ENCODE measurements at regions not wholly inside any gene's neighbourhood (a gene's known extent, or its start where the extent isn't known, plus 50 kb on each side); places are given as distances from the start of the nearest gene placed in this dataset.

GRCh38 chr6:14789996-14790395 lies 455.9 kb upstream of the JARID2 start:
- no peak overlapping the region for H3K4me3 ChIP-seq (ENCODE audit: low read depth, low read length)
- DNase-seq (ENCODE audit: low read depth, low spot score): no peak
- in situ Hi-C loops (cut with HindIII; ENCODE audit: low sequenced_read_pairs): no loop called here
- no peak for TF ChIP-seq CTCF (IDR thresholded peaks at IDR 0.05; ENCODE audit: low read depth, low read length)

- in situ Hi-C loops (cut with HindIII; ENCODE audit: low sequenced_read_pairs): no loop called here
- no peak overlapping the region for H3K4me3 ChIP-seq (ENCODE audit: low read depth, low read length)
- DNase-seq (ENCODE audit: low read depth, low spot score): no peak
- TF ChIP-seq CTCF (IDR thresholded peaks at IDR 0.05; ENCODE audit: low read depth, low read length): no peak
Observed at GRCh38 chr6:14790976-14791375, 454.9 kb upstream of the JARID2 start.

- no peak for DNase-seq (ENCODE audit: low read depth, low spot score)
- no peak overlapping the region for H3K4me3 ChIP-seq (ENCODE audit: low read depth, low read length)
- no peak for TF ChIP-seq CTCF (IDR thresholded peaks at IDR 0.05; ENCODE audit: low read depth, low read length)
- in situ Hi-C loops (cut with HindIII; ENCODE audit: low sequenced_read_pairs): no loop called here
Observed at GRCh38 chr6:14791526-14791925, 454.3 kb upstream of the JARID2 start.

GRCh38 chr6:14792118-14792955 lies 453.5 kb upstream of the JARID2 start:
- H3K4me3 ChIP-seq (ENCODE audit: low read depth, low read length): no peak overlapping the region
- no peak for DNase-seq (ENCODE audit: low read depth, low spot score)
- in situ Hi-C loops (cut with HindIII; ENCODE audit: low sequenced_read_pairs): no loop called here
- no peak for TF ChIP-seq CTCF (IDR thresholded peaks at IDR 0.05; ENCODE audit: low read depth, low read length)

GRCh38 chr6:14795451-14795850 lies 450.4 kb upstream of the JARID2 start:
- H3K4me3 ChIP-seq (ENCODE audit: low read depth, low read length): no peak overlapping the region
- in situ Hi-C loops (cut with HindIII; ENCODE audit: low sequenced_read_pairs): no loop called here
- TF ChIP-seq CTCF (IDR thresholded peaks at IDR 0.05; ENCODE audit: low read depth, low read length): no peak
- no peak for DNase-seq (ENCODE audit: low read depth, low spot score)

GRCh38 chr6:14796974-14797762 lies 448.7 kb upstream of the JARID2 start:
- in situ Hi-C loops (cut with HindIII; ENCODE audit: low sequenced_read_pairs): no loop called here
- no peak for TF ChIP-seq CTCF (IDR thresholded peaks at IDR 0.05; ENCODE audit: low read depth, low read length)
- no peak overlapping the region for H3K4me3 ChIP-seq (ENCODE audit: low read depth, low read length)
- DNase-seq (ENCODE audit: low read depth, low spot score): no peak

Measured in astrocyte of the spinal cord (primary cell).